B cell (primary cell): ENCODE measurements at regions not wholly inside any gene's neighbourhood (a gene's known extent, or its start where the extent isn't known, plus 50 kb on each side); places are given as distances from the start of the nearest gene placed in this dataset.

Source experiments
- EZH2 ChIP-seq: IDR thresholded peaks from 2 replicates; pipeline ENCODE4 v1.6.1; 2012; ENCODE audit warnings: borderline replicate concordance, low read depth, mild to moderate bottlenecking, moderate library complexity, low read length; ENCODE audit not compliant: insufficient read depth, poor library complexity, severe bottlenecking
- TF ChIP-seq, protein P1 (sequence below): fragments of 200-600 bp; IDR thresholded peaks from one replicate; pipeline ENCODE4 v1.8.0; 2022; ENCODE audit warnings: antibody characterized with exemption, mild to moderate bottlenecking

GRCh38 chr14:71250791-71251190, 343.5 kb downstream of the PCNX1 start:
- TF ChIP-seq, protein P1, sequence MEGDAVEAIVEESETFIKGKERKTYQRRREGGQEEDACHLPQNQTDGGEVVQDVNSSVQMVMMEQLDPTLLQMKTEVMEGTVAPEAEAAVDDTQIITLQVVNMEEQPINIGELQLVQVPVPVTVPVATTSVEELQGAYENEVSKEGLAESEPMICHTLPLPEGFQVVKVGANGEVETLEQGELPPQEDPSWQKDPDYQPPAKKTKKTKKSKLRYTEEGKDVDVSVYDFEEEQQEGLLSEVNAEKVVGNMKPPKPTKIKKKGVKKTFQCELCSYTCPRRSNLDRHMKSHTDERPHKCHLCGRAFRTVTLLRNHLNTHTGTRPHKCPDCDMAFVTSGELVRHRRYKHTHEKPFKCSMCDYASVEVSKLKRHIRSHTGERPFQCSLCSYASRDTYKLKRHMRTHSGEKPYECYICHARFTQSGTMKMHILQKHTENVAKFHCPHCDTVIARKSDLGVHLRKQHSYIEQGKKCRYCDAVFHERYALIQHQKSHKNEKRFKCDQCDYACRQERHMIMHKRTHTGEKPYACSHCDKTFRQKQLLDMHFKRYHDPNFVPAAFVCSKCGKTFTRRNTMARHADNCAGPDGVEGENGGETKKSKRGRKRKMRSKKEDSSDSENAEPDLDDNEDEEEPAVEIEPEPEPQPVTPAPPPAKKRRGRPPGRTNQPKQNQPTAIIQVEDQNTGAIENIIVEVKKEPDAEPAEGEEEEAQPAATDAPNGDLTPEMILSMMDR = no peak
- TF ChIP-seq EZH2 = no peak
